ENCODE measurements at regions not wholly inside any gene's neighbourhood (a gene's known extent, or its start where the extent isn't known, plus 50 kb on each side); places are given as distances from the start of the nearest gene placed in this dataset.

DNA sequence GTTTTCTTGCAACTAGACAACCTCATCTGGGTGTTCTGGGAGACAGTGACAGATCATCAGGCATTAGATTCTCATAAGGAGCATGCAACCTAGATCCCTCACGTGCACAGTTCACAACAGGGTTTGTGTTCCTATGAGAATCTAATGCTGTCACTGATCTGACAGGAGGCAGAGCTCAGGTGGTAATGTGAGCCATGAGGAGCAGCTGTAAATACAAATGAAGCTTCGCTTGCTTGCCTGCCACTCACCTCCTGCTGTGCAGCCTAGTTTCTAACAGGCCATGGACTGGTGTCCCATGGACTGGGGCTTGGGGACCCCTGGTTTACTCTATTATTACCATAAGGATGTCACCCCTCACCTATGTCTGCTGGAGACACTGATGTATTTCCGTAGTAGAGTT is 166.8 kb downstream of the PSAT1 start:
- Histone ChIP-seq H3K4me1 (ENCODE audit: low read depth, poor library complexity, severe bottlenecking) (no peaks in the 10 kb centered on the region), H3K9ac (no peak overlapping the region), H3K4me3 (IDR thresholded peaks at IDR 0.05; ENCODE audit: insufficient read depth, low read depth, low read length) (no peak overlapping the region), H3K27me3 (ENCODE audit: insufficient read depth, low read depth) (no peaks in the 10 kb centered on the region), H3K27ac (no peak overlapping the region), H2AFZ (ENCODE audit: low read depth) (no peak overlapping the region), H3K36me3 (ENCODE audit: insufficient read depth) (no peaks in the 10 kb centered on the region), H4K20me1 (ENCODE audit: insufficient read depth) (no peaks in the 10 kb centered on the region), H3K4me2 (no peak overlapping the region), H3K79me2 (ENCODE audit: insufficient read depth, low read depth) (no peaks in the 10 kb centered on the region)
- TF ChIP-seq CTCF (conservative IDR thresholded peaks at IDR 0.05; ENCODE audit: low read depth, low read length), result no peak

DNA sequence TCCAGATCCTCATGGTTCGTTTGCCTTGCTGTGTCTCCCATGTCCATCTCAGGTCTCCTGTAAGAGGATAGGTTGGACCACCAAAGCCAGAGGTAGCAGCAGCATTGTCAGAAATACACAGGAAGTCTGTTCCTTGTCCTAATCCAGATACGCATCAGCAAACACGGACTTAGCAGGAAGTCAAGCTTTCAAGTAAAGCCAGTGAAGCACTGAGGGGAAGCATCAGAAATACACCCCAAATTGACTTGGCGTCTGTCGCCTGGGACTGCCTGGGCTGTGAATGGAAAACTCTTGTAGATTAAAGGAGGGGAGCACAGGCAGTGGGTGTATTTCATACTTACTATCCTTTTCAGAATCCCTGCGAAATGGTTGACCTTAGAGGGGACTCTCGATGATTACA is 171.3 kb downstream of the PSAT1 start:
- no peak overlapping the region for H3K4me2 ChIP-seq
- no peak overlapping the region for H2AFZ ChIP-seq (ENCODE audit: low read depth)
- no peaks in the 10 kb centered on the region for H3K27me3 ChIP-seq (ENCODE audit: insufficient read depth, low read depth)
- no peak overlapping the region for H3K9ac ChIP-seq
- H3K36me3 ChIP-seq (ENCODE audit: insufficient read depth), result no peaks in the 10 kb centered on the region
- H3K79me2 ChIP-seq (ENCODE audit: insufficient read depth, low read depth), result no peaks in the 10 kb centered on the region
- no peaks in the 10 kb centered on the region for H3K4me1 ChIP-seq (ENCODE audit: low read depth, poor library complexity, severe bottlenecking)
- no peak overlapping the region for H3K4me3 ChIP-seq (IDR thresholded peaks at IDR 0.05; ENCODE audit: insufficient read depth, low read depth, low read length)
- H3K27ac ChIP-seq, result no peak overlapping the region
- no peak for TF ChIP-seq CTCF (conservative IDR thresholded peaks at IDR 0.05; ENCODE audit: low read depth, low read length)
- no peaks in the 10 kb centered on the region for H4K20me1 ChIP-seq (ENCODE audit: insufficient read depth)

DNA sequence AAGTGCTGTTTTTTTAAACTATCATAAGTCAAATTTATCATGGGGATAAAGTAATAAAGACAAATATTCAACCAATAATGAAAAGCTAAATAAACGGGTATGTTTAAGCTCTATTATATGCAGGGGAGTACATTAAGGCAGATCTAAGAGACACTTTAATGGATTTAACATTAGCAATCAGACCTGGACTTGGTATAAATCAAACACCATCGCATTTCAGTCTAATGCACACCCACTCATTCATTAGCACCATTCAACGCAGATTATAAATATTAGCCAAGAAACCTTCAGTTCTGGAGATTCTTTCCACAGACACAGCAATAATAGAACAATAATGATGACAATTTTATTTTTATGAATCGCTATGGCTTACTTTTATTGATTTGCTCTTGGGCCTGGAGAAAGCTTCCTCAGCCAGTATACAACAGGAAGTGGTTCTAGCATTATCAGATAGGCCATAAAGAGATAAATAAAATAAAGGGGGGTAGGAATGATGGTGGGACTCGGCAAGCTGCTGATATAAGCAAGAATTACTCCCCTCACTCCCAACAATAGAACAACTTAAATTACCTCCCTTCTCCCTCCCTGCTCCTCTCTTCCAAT is 172.2 kb downstream of the PSAT1 start:
- H3K4me2 ChIP-seq, result no peak overlapping the region
- no peak overlapping the region for H2AFZ ChIP-seq (ENCODE audit: low read depth)
- no peak overlapping the region for H3K9ac ChIP-seq
- H3K79me2 ChIP-seq (ENCODE audit: insufficient read depth, low read depth), result no peaks in the 10 kb centered on the region
- TF ChIP-seq CTCF (conservative IDR thresholded peaks at IDR 0.05; ENCODE audit: low read depth, low read length), result no peak
- no peaks in the 10 kb centered on the region for H3K36me3 ChIP-seq (ENCODE audit: insufficient read depth)
- no peak overlapping the region for H3K4me3 ChIP-seq (IDR thresholded peaks at IDR 0.05; ENCODE audit: insufficient read depth, low read depth, low read length)
- H3K4me1 ChIP-seq (ENCODE audit: low read depth, poor library complexity, severe bottlenecking), result no peaks in the 10 kb centered on the region
- no peak overlapping the region for H3K27ac ChIP-seq
- no peaks in the 10 kb centered on the region for H4K20me1 ChIP-seq (ENCODE audit: insufficient read depth)
- no peaks in the 10 kb centered on the region for H3K27me3 ChIP-seq (ENCODE audit: insufficient read depth, low read depth)

GRCh38 chr9:78470216-78470615 is 173.3 kb downstream of the PSAT1 start:
- H3K4me3 ChIP-seq (IDR thresholded peaks at IDR 0.05; ENCODE audit: insufficient read depth, low read depth, low read length), result no peak overlapping the region
- H3K27ac ChIP-seq, result no peak overlapping the region
- no peaks in the 10 kb centered on the region for H3K36me3 ChIP-seq (ENCODE audit: insufficient read depth)
- no peaks in the 10 kb centered on the region for H3K79me2 ChIP-seq (ENCODE audit: insufficient read depth, low read depth)
- H3K4me2 ChIP-seq, result no peak overlapping the region
- no peak for TF ChIP-seq CTCF (conservative IDR thresholded peaks at IDR 0.05; ENCODE audit: low read depth, low read length)
- no peak overlapping the region for H2AFZ ChIP-seq (ENCODE audit: low read depth)
- H3K9ac ChIP-seq, result no peak overlapping the region
- no peaks in the 10 kb centered on the region for H3K27me3 ChIP-seq (ENCODE audit: insufficient read depth, low read depth)
- no peaks in the 10 kb centered on the region for H3K4me1 ChIP-seq (ENCODE audit: low read depth, poor library complexity, severe bottlenecking)
- no peaks in the 10 kb centered on the region for H4K20me1 ChIP-seq (ENCODE audit: insufficient read depth)

All from KMS-11 (cell line).